CD8-positive, alpha-beta memory T cell (primary cell): ENCODE measurements at regions not wholly inside any gene's neighbourhood (a gene's known extent, or its start where the extent isn't known, plus 50 kb on each side); places are given as distances from the start of the nearest gene placed in this dataset.

Experiments used
- CTCF ChIA-PET: fragments of 350-600 bp; sonication (Branson Sonifier 250); formaldehyde crosslinking; loops from one replicate; lab custom pipeline; 2021; ENCODE audit warnings: antibody characterized with exemption; lab: Charles Lee
- POLR2A ChIA-PET: fragments of 350-600 bp; sonication (Branson Sonifier 250); formaldehyde crosslinking; loops from one replicate; lab custom pipeline; 2021; ENCODE audit warnings: antibody characterized with exemption; lab: Charles Lee
- DNase-seq, 5 donors: peaks; one replicate each; pipeline versions ENCODE4 v3.0.0 to v3.0.0-alpha.2; 2020 to 2022; ENCODE audit warnings: mixed read lengths in 1 of 5
- H3K27ac ChIP-seq: one replicate; pipeline ENCODE4 v1.7.0; 2013; ENCODE audit warnings: low read depth, mild to moderate bottlenecking, low read length, moderate library complexity
- H3K27me3 ChIP-seq: 2 replicates; pipeline ENCODE4 v1.7.0; 2013; ENCODE audit warnings: low read length, mild to moderate bottlenecking; ENCODE audit not compliant: insufficient read depth, poor library complexity, severe bottlenecking
- H3K36me3 ChIP-seq: 2 replicates; pipeline ENCODE4 v1.7.0; 2013; ENCODE audit warnings: mild to moderate bottlenecking, low read length, moderate library complexity; ENCODE audit not compliant: insufficient read depth
- H3K4me1 ChIP-seq: 2 replicates; pipeline ENCODE4 v1.7.0; 2013; ENCODE audit warnings: mild to moderate bottlenecking, low read length, moderate library complexity; ENCODE audit not compliant: insufficient read depth
- H3K4me3 ChIP-seq: 2 replicates; pipeline ENCODE4 v1.7.0; 2013; ENCODE audit warnings: mild to moderate bottlenecking, low read length
- H3K9me3 ChIP-seq: 2 replicates; pipeline ENCODE4 v1.7.0; 2013; ENCODE audit warnings: mild to moderate bottlenecking, low read length
- H3K27ac Mint-ChIP-seq, 8 donors: one replicate each; pipeline ENCODE4 v1.8.0; 2020 to 2021; ENCODE audit warnings: mixed read lengths in 8 of 8, mild to moderate bottlenecking in 6 of 8, inconsistent platforms in 3 of 8, moderate library complexity in 3 of 8
- H3K27me3 Mint-ChIP-seq, 2 donors: one replicate each; pipeline ENCODE4 v1.8.0; 2020 to 2021; ENCODE audit warnings: mixed read lengths in 2 of 2, mild to moderate bottlenecking in 1 of 2, moderate library complexity in 1 of 2
- H3K36me3 Mint-ChIP-seq, 3 donors: one replicate each; pipeline ENCODE4 v1.8.0; 2020 to 2021; ENCODE audit warnings: mixed read lengths in 3 of 3, inconsistent platforms in 1 of 3, mild to moderate bottlenecking in 1 of 3
- H3K4me1 Mint-ChIP-seq, 3 donors: one replicate each; pipeline ENCODE4 v1.8.0; 2020 to 2021; ENCODE audit warnings: mixed read lengths in 3 of 3, inconsistent platforms in 1 of 3, mild to moderate bottlenecking in 1 of 3
- H3K4me3 Mint-ChIP-seq, 7 donors: one replicate each; pipeline ENCODE4 v1.8.0; 2020 to 2021; ENCODE audit warnings: mixed read lengths in 7 of 7, mild to moderate bottlenecking in 6 of 7, moderate library complexity in 4 of 7, inconsistent platforms in 2 of 7
- H3K9me3 Mint-ChIP-seq, 5 donors: one replicate each; pipeline ENCODE4 v1.8.0; 2020 to 2022; ENCODE audit warnings: mixed read lengths in 5 of 5, mild to moderate bottlenecking in 3 of 5, moderate library complexity in 2 of 5, inconsistent platforms in 1 of 5

- Mint-ChIP-seq H3K27ac (no peak overlapping the region), H3K4me3 (no peak overlapping the region), H3K36me3 (no peaks in the 10 kb centered on the region), H3K4me1 (peaks cover 28 to 38% (median 30%) of the 10 kb centered on the region in 3 donors), H3K9me3 (no peaks in the 10 kb centered on the region), H3K27me3 (no peaks in the 10 kb centered on the region)
- H3K4me3 ChIP-seq = no peak overlapping the region
- H3K9me3 ChIP-seq = no peaks in the 10 kb centered on the region
- POLR2A ChIA-PET = interaction anchor here (0.6 to 1.1 kb wide), 3 partner anchors 204 to 356 kb away, joined by 3 to 5 read pairs (median 4); no protein-coding TSS in a partner anchor
- H3K4me1 ChIP-seq = peaks cover 14% of the 10 kb centered on the region
- H3K27me3 ChIP-seq = no peaks in the 10 kb centered on the region
- no peaks in the 10 kb centered on the region for H3K36me3 ChIP-seq
- CTCF ChIA-PET = interaction anchor here (0.7 kb wide), 1 partner anchor 46 kb away, joined by 3 read pairs; no protein-coding TSS in a partner anchor
- DNase-seq = no peak
- H3K27ac ChIP-seq = no peak overlapping the region
These were observed 102.3 kb upstream of the ZNF217 start for GRCh38 chr20:53695797-53696527.

DNA sequence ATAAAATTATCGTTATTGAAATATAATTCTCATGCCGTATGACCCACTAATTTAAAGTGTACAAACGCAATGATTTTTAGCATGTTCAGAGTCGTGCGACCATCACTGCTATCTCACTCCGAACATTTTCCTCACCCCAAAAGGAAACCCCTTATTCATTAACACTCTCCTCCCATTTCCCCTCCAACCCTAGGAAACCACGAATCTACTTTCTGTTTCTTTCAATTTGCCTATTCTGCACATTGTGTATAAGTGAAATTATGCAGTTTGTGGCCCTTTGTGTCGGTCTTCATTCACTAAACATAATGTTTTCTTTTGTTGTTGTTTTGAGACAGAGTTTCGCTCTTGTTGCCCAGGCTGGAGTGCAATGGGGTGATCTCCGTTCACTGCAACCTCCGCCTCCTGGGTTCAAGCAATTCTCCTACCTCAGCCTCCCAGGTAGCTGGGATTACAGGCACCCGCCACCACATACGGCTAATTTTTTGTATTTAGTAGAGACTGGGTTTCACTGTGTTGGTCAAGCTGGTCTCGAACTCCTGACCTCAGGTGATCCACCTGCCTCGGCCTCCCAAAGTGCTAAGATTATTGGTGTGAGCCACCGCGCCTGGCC is 99.7 kb upstream of the ZNF217 start:
- no peaks in the 10 kb centered on the region for H3K36me3 ChIP-seq
- no peaks in the 10 kb centered on the region for H3K9me3 ChIP-seq
- Mint-ChIP-seq H3K4me3 (peak overlapping the region; percentile 8 to 78 (median 69)), H3K27ac (peak overlapping the region; percentile 2 to 85 (median 58)), H3K4me1 (peaks cover 22 to 34% (median 26%) of the 10 kb centered on the region in 3 donors), H3K36me3 (no peaks in the 10 kb centered on the region), H3K9me3 (no peaks in the 10 kb centered on the region), H3K27me3 (no peaks in the 10 kb centered on the region)
- peaks cover 13% of the 10 kb centered on the region for H3K4me1 ChIP-seq
- CTCF ChIA-PET = no interaction called here
- H3K27ac ChIP-seq = no peak overlapping the region
- no peaks in the 10 kb centered on the region for H3K27me3 ChIP-seq
- peak overlapping the region; percentile 31 for H3K4me3 ChIP-seq
- POLR2A ChIA-PET = interaction anchor here (0.9 kb wide), 1 partner anchor 45 kb away, joined by 4 read pairs; no protein-coding TSS in a partner anchor
- peak in 2 of 5 donors; percentile 47 to 48 for DNase-seq

DNA sequence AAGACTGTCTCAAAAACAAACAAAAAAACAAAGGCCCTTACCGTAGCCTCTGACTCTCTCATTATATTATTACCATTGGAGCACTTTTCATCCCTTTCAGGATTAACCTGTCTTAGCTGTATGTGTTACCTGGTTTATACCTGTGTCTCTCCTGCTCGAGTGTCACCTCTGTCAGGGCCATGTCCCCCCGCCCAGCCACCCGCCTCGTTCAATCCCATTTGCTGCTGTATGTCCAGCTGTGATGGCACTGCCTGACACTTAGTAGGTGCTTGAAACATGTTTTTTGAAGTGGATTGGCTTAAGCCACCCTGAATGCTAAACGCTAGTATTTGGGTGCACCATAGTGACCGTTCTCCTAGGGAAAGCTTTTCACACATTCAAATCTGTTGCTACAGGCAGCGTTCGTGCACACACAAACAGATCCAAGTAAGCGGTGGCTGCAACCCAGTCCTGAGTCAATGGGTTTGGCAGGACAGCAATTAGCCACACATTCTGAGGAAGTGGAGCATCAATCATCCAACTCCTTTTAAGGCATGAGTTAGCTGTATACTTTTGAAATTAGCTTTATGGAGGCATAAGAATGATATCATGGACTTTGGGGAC is 98.9 kb upstream of the ZNF217 start:
- ChIA-PET POLR2A (interaction anchor here (0.9 kb wide), 1 partner anchor 14 kb away, joined by 4 read pairs; no protein-coding TSS in a partner anchor), CTCF (interaction anchor here (0.8 to 1.9 kb wide), 4 partner anchors 10 to 180 kb away, joined by 3 to 5 read pairs (median 3); no protein-coding TSS in a partner anchor)
- Mint-ChIP-seq H3K27me3 (no peaks in the 10 kb centered on the region), H3K27ac (peak overlapping the region in 5 of 8 donors; percentile 38 to 73 (median 59)), H3K9me3 (no peaks in the 10 kb centered on the region), H3K4me3 (peak overlapping the region in 6 of 7 donors; percentile 57 to 78 (median 72)), H3K4me1 (peaks cover 22 to 34% (median 26%) of the 10 kb centered on the region in 3 donors), H3K36me3 (no peaks in the 10 kb centered on the region)
- DNase-seq = no peak
- H3K27ac ChIP-seq = no peak overlapping the region
- no peaks in the 10 kb centered on the region for H3K9me3 ChIP-seq
- peaks cover 13% of the 10 kb centered on the region for H3K4me1 ChIP-seq
- H3K27me3 ChIP-seq = no peaks in the 10 kb centered on the region
- no peak overlapping the region for H3K4me3 ChIP-seq
- H3K36me3 ChIP-seq = no peaks in the 10 kb centered on the region

GRCh38 chr20:53691811-53692192 is 98.2 kb upstream of the ZNF217 start:
- peak overlapping the region in 6 of 8 donors; percentile 6 to 70 (median 36) for H3K27ac Mint-ChIP-seq
- H3K27me3 Mint-ChIP-seq = no peaks in the 10 kb centered on the region
- no peak overlapping the region for H3K4me3 Mint-ChIP-seq
- H3K27ac ChIP-seq = no peak overlapping the region
- H3K4me1 Mint-ChIP-seq = peaks cover 24 to 34% (median 26%) of the 10 kb centered on the region in 3 donors
- H3K36me3 ChIP-seq = no peaks in the 10 kb centered on the region
- no peaks in the 10 kb centered on the region for H3K9me3 Mint-ChIP-seq
- POLR2A ChIA-PET = interaction anchor here (0.9 kb wide), 1 partner anchor 15 kb away, joined by 4 read pairs; no protein-coding TSS in a partner anchor
- DNase-seq = no peak
- H3K36me3 Mint-ChIP-seq = no peaks in the 10 kb centered on the region
- H3K9me3 ChIP-seq = no peaks in the 10 kb centered on the region
- peaks cover 13% of the 10 kb centered on the region for H3K4me1 ChIP-seq
- CTCF ChIA-PET = interaction anchor here (0.9 to 1.9 kb wide), 3 partner anchors 9 to 181 kb away, joined by 3 to 5 read pairs (median 3); no protein-coding TSS in a partner anchor
- no peak overlapping the region for H3K4me3 ChIP-seq
- no peaks in the 10 kb centered on the region for H3K27me3 ChIP-seq

- peaks cover 24 to 35% (median 27%) of the 10 kb centered on the region in 3 donors for H3K4me1 Mint-ChIP-seq
- ChIA-PET POLR2A (interaction anchor here (0.7 kb wide), 1 partner anchor 898 kb away, joined by 3 read pairs; no protein-coding TSS in a partner anchor), CTCF (interaction anchor here (0.8 to 1.9 kb wide), 5 partner anchors 12 to 181 kb away, joined by 3 to 5 read pairs (median 3); no protein-coding TSS in a partner anchor)
- Histone ChIP-seq H3K4me1 (peaks cover 14% of the 10 kb centered on the region), H3K27ac (no peak overlapping the region), H3K36me3 (no peaks in the 10 kb centered on the region), H3K4me3 (no peak overlapping the region), H3K27me3 (no peaks in the 10 kb centered on the region), H3K9me3 (no peaks in the 10 kb centered on the region)
- H3K4me3 Mint-ChIP-seq = no peak overlapping the region
- DNase-seq = no peak
- no peaks in the 10 kb centered on the region for H3K27me3 Mint-ChIP-seq
- no peaks in the 10 kb centered on the region for H3K36me3 Mint-ChIP-seq
- no peaks in the 10 kb centered on the region for H3K9me3 Mint-ChIP-seq
- peak overlapping the region in 4 of 8 donors; percentile 32 to 70 (median 68) for H3K27ac Mint-ChIP-seq
These were observed 97.6 kb upstream of the ZNF217 start for GRCh38 chr20:53691060-53691810.

DNA sequence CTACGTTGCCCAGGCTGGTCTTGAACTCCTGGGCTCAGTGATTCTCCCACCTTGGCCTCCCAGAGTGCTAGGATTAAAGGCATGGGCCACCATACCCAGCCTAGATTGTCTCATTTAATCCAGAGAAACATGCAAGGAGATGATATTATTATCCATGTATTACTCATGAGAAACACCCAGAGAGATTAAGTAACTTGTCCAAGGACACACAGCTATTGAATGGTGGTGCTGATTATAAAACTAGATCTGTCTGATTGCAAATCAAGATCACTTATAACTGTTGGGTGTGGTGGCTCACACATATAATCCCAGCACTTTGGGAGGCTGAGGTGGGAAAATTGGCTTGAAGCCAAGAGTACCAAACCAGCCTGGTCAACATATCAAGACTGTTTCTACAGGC is 94.4 kb upstream of the ZNF217 start:
- H3K36me3 ChIP-seq = no peaks in the 10 kb centered on the region
- no peaks in the 10 kb centered on the region for H3K27me3 Mint-ChIP-seq
- H3K36me3 Mint-ChIP-seq = no peaks in the 10 kb centered on the region
- H3K27ac ChIP-seq = no peak overlapping the region
- peaks cover 29 to 37% (median 32%) of the 10 kb centered on the region in 3 donors for H3K4me1 Mint-ChIP-seq
- H3K4me3 Mint-ChIP-seq = no peak overlapping the region
- H3K27ac Mint-ChIP-seq = no peak overlapping the region
- H3K27me3 ChIP-seq = no peaks in the 10 kb centered on the region
- POLR2A ChIA-PET = no interaction called here
- H3K4me3 ChIP-seq = no peak overlapping the region
- H3K4me1 ChIP-seq = peaks cover 16% of the 10 kb centered on the region
- H3K9me3 ChIP-seq = no peaks in the 10 kb centered on the region
- DNase-seq = no peak
- CTCF ChIA-PET = no interaction called here
- H3K9me3 Mint-ChIP-seq = no peaks in the 10 kb centered on the region

GRCh38 chr20:53685070-53685595 is 91.5 kb upstream of the ZNF217 start:
- H3K27ac Mint-ChIP-seq = peak overlapping the region in 1 of 8 donors; percentile 9
- no peaks in the 10 kb centered on the region for H3K9me3 Mint-ChIP-seq
- ChIA-PET POLR2A (interaction anchor here (0.8 kb wide), 1 partner anchor 214 kb away, joined by 3 read pairs; no protein-coding TSS in a partner anchor), CTCF (interaction anchor here (1.0 to 2.8 kb wide), 5 partner anchors 24 to 230 kb away, joined by 3 to 11 read pairs (median 4); no protein-coding TSS in a partner anchor)
- Histone ChIP-seq H3K27ac (no peak overlapping the region), H3K27me3 (no peaks in the 10 kb centered on the region), H3K9me3 (no peaks in the 10 kb centered on the region), H3K36me3 (no peaks in the 10 kb centered on the region), H3K4me1 (peaks cover 10% of the 10 kb centered on the region), H3K4me3 (no peak overlapping the region)
- no peak for DNase-seq
- peaks cover 12 to 18% (median 14%) of the 10 kb centered on the region in 3 donors for H3K4me1 Mint-ChIP-seq
- H3K36me3 Mint-ChIP-seq = no peaks in the 10 kb centered on the region
- no peak overlapping the region for H3K4me3 Mint-ChIP-seq
- no peaks in the 10 kb centered on the region for H3K27me3 Mint-ChIP-seq
